Dendritic cell treated with granulocyte-macrophage colony-stimulating factor and Interleukin-4, amounts not matched to agents 40 ng/mL and 50 ng/mL, for 4 days (primary cell): ENCODE measurements at regions not wholly inside any gene's neighbourhood (a gene's known extent, or its start where the extent isn't known, plus 50 kb on each side); places are given as distances from the start of the nearest gene placed in this dataset.

Experiments used
- H3K27ac Mint-ChIP-seq: one replicate; pipeline ENCODE4 v1.8.0; 2022; ENCODE audit warnings: mild to moderate bottlenecking, mixed read lengths
- H3K27me3 Mint-ChIP-seq: one replicate; pipeline ENCODE4 v1.8.0; 2022; ENCODE audit warnings: mild to moderate bottlenecking, mixed read lengths
- H3K36me3 Mint-ChIP-seq: one replicate; pipeline ENCODE4 v1.8.0; 2022; ENCODE audit warnings: low read depth, mixed read lengths
- H3K4me1 Mint-ChIP-seq: one replicate; pipeline ENCODE4 v1.8.0; 2022; ENCODE audit warnings: low read depth, mixed read lengths
- H3K4me3 Mint-ChIP-seq: one replicate; pipeline ENCODE4 v1.8.0; 2022; ENCODE audit warnings: mild to moderate bottlenecking, moderate library complexity, mixed read lengths
- H3K9me3 Mint-ChIP-seq: one replicate; pipeline ENCODE4 v1.8.0; 2022; ENCODE audit warnings: mixed read lengths
- intact Hi-C: fragments of 100-400 bp; cut with micrococcal nuclease; formaldehyde crosslinking; loops from one replicate; pipeline ENCODE4 v1.15.0; 2022

- intact Hi-C loops, result no loop called here
- H3K4me3 Mint-ChIP-seq, result no peak overlapping the region
- H3K4me1 Mint-ChIP-seq, result peaks cover 13% of the 10 kb centered on the region
- no peaks in the 10 kb centered on the region for H3K36me3 Mint-ChIP-seq
- peaks cover 32% of the 10 kb centered on the region for H3K27me3 Mint-ChIP-seq
- no peaks in the 10 kb centered on the region for H3K9me3 Mint-ChIP-seq
- no peak overlapping the region for H3K27ac Mint-ChIP-seq
Observed at GRCh38 chr2:2694746-2695145, 363.7 kb upstream of the MYT1L start.

- intact Hi-C loops, result no loop called here
- Mint-ChIP-seq H3K4me1 (peaks cover 13% of the 10 kb centered on the region), H3K9me3 (no peaks in the 10 kb centered on the region), H3K36me3 (no peaks in the 10 kb centered on the region), H3K4me3 (no peak overlapping the region), H3K27ac (no peak overlapping the region), H3K27me3 (peaks cover 38% of the 10 kb centered on the region)
Observed at GRCh38 chr2:2692599-2693389, 361.7 kb upstream of the MYT1L start.

GRCh38 chr2:2691419-2691818, 360.3 kb upstream of the MYT1L start:
- Mint-ChIP-seq H3K4me1 (peaks cover 11% of the 10 kb centered on the region), H3K27ac (no peak overlapping the region), H3K36me3 (no peaks in the 10 kb centered on the region), H3K4me3 (no peak overlapping the region), H3K27me3 (peaks cover 42% of the 10 kb centered on the region), H3K9me3 (no peaks in the 10 kb centered on the region)
- intact Hi-C loops, result no loop called here

GRCh38 chr2:2690985-2691384, 359.9 kb upstream of the MYT1L start:
- intact Hi-C loops, result no loop called here
- H3K4me1 Mint-ChIP-seq, result peaks cover 14% of the 10 kb centered on the region
- H3K36me3 Mint-ChIP-seq, result no peaks in the 10 kb centered on the region
- H3K4me3 Mint-ChIP-seq, result no peak overlapping the region
- H3K27ac Mint-ChIP-seq, result no peak overlapping the region
- no peaks in the 10 kb centered on the region for H3K9me3 Mint-ChIP-seq
- peaks cover 45% of the 10 kb centered on the region for H3K27me3 Mint-ChIP-seq

GRCh38 chr2:2689306-2689705, 358.2 kb upstream of the MYT1L start:
- H3K4me3 Mint-ChIP-seq, result no peak overlapping the region
- no peaks in the 10 kb centered on the region for H3K9me3 Mint-ChIP-seq
- peaks cover 46% of the 10 kb centered on the region for H3K27me3 Mint-ChIP-seq
- intact Hi-C loops, result no loop called here
- no peak overlapping the region for H3K27ac Mint-ChIP-seq
- H3K36me3 Mint-ChIP-seq, result no peaks in the 10 kb centered on the region
- peaks cover 11% of the 10 kb centered on the region for H3K4me1 Mint-ChIP-seq

GRCh38 chr2:2688254-2688653, 357.2 kb upstream of the MYT1L start:
- H3K4me3 Mint-ChIP-seq, result no peak overlapping the region
- no peaks in the 10 kb centered on the region for H3K36me3 Mint-ChIP-seq
- no peaks in the 10 kb centered on the region for H3K9me3 Mint-ChIP-seq
- intact Hi-C loops, result no loop called here
- H3K4me1 Mint-ChIP-seq, result peaks cover 11% of the 10 kb centered on the region
- no peak overlapping the region for H3K27ac Mint-ChIP-seq
- peaks cover 48% of the 10 kb centered on the region for H3K27me3 Mint-ChIP-seq

GRCh38 chr2:2687745-2688144, 356.7 kb upstream of the MYT1L start:
- H3K36me3 Mint-ChIP-seq, result no peaks in the 10 kb centered on the region
- peaks cover 16% of the 10 kb centered on the region for H3K4me1 Mint-ChIP-seq
- H3K9me3 Mint-ChIP-seq, result no peaks in the 10 kb centered on the region
- H3K4me3 Mint-ChIP-seq, result no peak overlapping the region
- no peak overlapping the region for H3K27ac Mint-ChIP-seq
- intact Hi-C loops, result no loop called here
- H3K27me3 Mint-ChIP-seq, result peaks cover 52% of the 10 kb centered on the region

- Mint-ChIP-seq H3K27ac (no peak overlapping the region), H3K27me3 (peaks cover 58% of the 10 kb centered on the region), H3K4me1 (peaks cover 27% of the 10 kb centered on the region), H3K4me3 (no peak overlapping the region), H3K36me3 (no peaks in the 10 kb centered on the region), H3K9me3 (no peaks in the 10 kb centered on the region)
- intact Hi-C loops, result no loop called here
Observed at GRCh38 chr2:2686222-2686621, 355.1 kb upstream of the MYT1L start.

- no peak overlapping the region for H3K27ac Mint-ChIP-seq
- no peaks in the 10 kb centered on the region for H3K36me3 Mint-ChIP-seq
- intact Hi-C loops, result no loop called here
- H3K9me3 Mint-ChIP-seq, result no peaks in the 10 kb centered on the region
- peaks cover 27% of the 10 kb centered on the region for H3K4me1 Mint-ChIP-seq
- no peak overlapping the region for H3K4me3 Mint-ChIP-seq
- peaks cover 46% of the 10 kb centered on the region for H3K27me3 Mint-ChIP-seq
Observed at GRCh38 chr2:2683606-2684224, 352.6 kb upstream of the MYT1L start.

- Mint-ChIP-seq H3K4me3 (no peak overlapping the region), H3K4me1 (peaks cover 27% of the 10 kb centered on the region), H3K27me3 (peaks cover 43% of the 10 kb centered on the region), H3K27ac (no peak overlapping the region), H3K36me3 (no peaks in the 10 kb centered on the region), H3K9me3 (no peaks in the 10 kb centered on the region)
- intact Hi-C loops, result no loop called here
Observed at GRCh38 chr2:2682700-2683342, 351.7 kb upstream of the MYT1L start.

- intact Hi-C loops, result no loop called here
- Mint-ChIP-seq H3K27me3 (peaks cover 39% of the 10 kb centered on the region), H3K4me3 (peak overlapping the region; percentile 21)
Observed at GRCh38 chr2:2681711-2682251, 350.7 kb upstream of the MYT1L start.

GRCh38 chr2:2681085-2681484, 350.0 kb upstream of the MYT1L start:
- intact Hi-C loops, result no loop called here
- peaks cover 20% of the 10 kb centered on the region for H3K4me1 Mint-ChIP-seq
- no peaks in the 10 kb centered on the region for H3K36me3 Mint-ChIP-seq
- no peak overlapping the region for H3K27ac Mint-ChIP-seq
- H3K27me3 Mint-ChIP-seq, result peaks cover 33% of the 10 kb centered on the region
- H3K4me3 Mint-ChIP-seq, result no peak overlapping the region
- H3K9me3 Mint-ChIP-seq, result no peaks in the 10 kb centered on the region

More at GRCh38 chr2:2681711-2682251, 350.7 kb upstream of the MYT1L start:
- no peaks in the 10 kb centered on the region for H3K9me3 Mint-ChIP-seq
- no peak overlapping the region for H3K27ac Mint-ChIP-seq
- H3K36me3 Mint-ChIP-seq, result no peaks in the 10 kb centered on the region
- peaks cover 27% of the 10 kb centered on the region for H3K4me1 Mint-ChIP-seq

- intact Hi-C loops, result no loop called here
- Mint-ChIP-seq H3K27ac (no peak overlapping the region), H3K9me3 (no peaks in the 10 kb centered on the region), H3K27me3 (peaks cover 2% of the 10 kb centered on the region), H3K36me3 (no peaks in the 10 kb centered on the region), H3K4me1 (no peaks in the 10 kb centered on the region), H3K4me3 (no peak overlapping the region)
Observed at GRCh38 chr2:2674831-2675230, 343.8 kb upstream of the MYT1L start.

- H3K9me3 Mint-ChIP-seq, result no peaks in the 10 kb centered on the region
- intact Hi-C loops, result no loop called here
- peaks cover 2% of the 10 kb centered on the region for H3K27me3 Mint-ChIP-seq
- no peak overlapping the region for H3K27ac Mint-ChIP-seq
- no peaks in the 10 kb centered on the region for H3K4me1 Mint-ChIP-seq
- H3K36me3 Mint-ChIP-seq, result no peaks in the 10 kb centered on the region
- H3K4me3 Mint-ChIP-seq, result no peak overlapping the region
Observed at GRCh38 chr2:2673406-2673805, 342.3 kb upstream of the MYT1L start.
